Epithelial cell of prostate (primary cell): ENCODE measurements at regions not wholly inside any gene's neighbourhood (a gene's known extent, or its start where the extent isn't known, plus 50 kb on each side); places are given as distances from the start of the nearest gene placed in this dataset.
A peak's percentile ranks its signal among the peaks of the same experiment; 100 is the strongest.
"Not testable (repeated sequence)": the region's sequence is repeated elsewhere in the genome, so short reads cannot be mapped to it uniquely, and the experiment has no call there.

Source experiments
- DNase-seq: peaks from one replicate; pipeline ENCODE4 v3.0.0-alpha.2; 2011; ENCODE audit warnings: low read depth, low spot score
- H3K27ac ChIP-seq: fragments of 450-650 bp; 2 replicates; pipeline ENCODE4 v1.5.1; 2017; ENCODE audit warnings: mild to moderate bottlenecking

GRCh38 chr7:149334930-149335329, 72.9 kb downstream of the ZNF783 start:
- DNase-seq: no peak
- no peak overlapping the region for H3K27ac ChIP-seq

GRCh38 chr7:149348758-149349369, 86.9 kb downstream of the ZNF783 start:
- no peak for DNase-seq
- no peak overlapping the region for H3K27ac ChIP-seq

- no peak for DNase-seq
- H3K27ac ChIP-seq: no peak overlapping the region
Measured at GRCh38 chr7:149353739-149354504, 91.9 kb downstream of the ZNF783 start.

- not testable (repeated sequence) for DNase-seq, H3K27ac ChIP-seq
Measured at GRCh38 chr7:149355035-149355389, 93.0 kb downstream of the ZNF783 start.

GRCh38 chr7:149355390-149356048, 93.5 kb downstream of the ZNF783 start:
- H3K27ac ChIP-seq: no peak overlapping the region
- DNase-seq: peak; percentile 72

GRCh38 chr7:149362696-149363095, 98.2 kb downstream of the ZNF777 start:
- DNase-seq: no peak
- H3K27ac ChIP-seq: no peak overlapping the region

GRCh38 chr7:149367418-149368180, 93.3 kb downstream of the ZNF777 start:
- H3K27ac ChIP-seq: no peak overlapping the region
- DNase-seq: no peak

GRCh38 chr7:149369497-149369896, 91.4 kb downstream of the ZNF777 start:
- DNase-seq: peak; percentile 20
- no peak overlapping the region for H3K27ac ChIP-seq

GRCh38 chr7:149370790-149371189, 90.1 kb downstream of the ZNF777 start:
- H3K27ac ChIP-seq: no peak overlapping the region
- DNase-seq: no peak

GRCh38 chr7:149373089-149373488, 87.8 kb downstream of the ZNF777 start:
- no peak for DNase-seq
- no peak overlapping the region for H3K27ac ChIP-seq

GRCh38 chr7:149375234-149376008, 85.4 kb downstream of the ZNF777 start:
- H3K27ac ChIP-seq: no peak overlapping the region
- DNase-seq: no peak

GRCh38 chr7:149377386-149377785, 83.5 kb downstream of the ZNF777 start:
- DNase-seq: no peak
- no peak overlapping the region for H3K27ac ChIP-seq

- no peak for DNase-seq
- H3K27ac ChIP-seq: no peak overlapping the region
Measured at GRCh38 chr7:149379625-149380024, 81.2 kb downstream of the ZNF777 start.

GRCh38 chr7:149381245-149381644, 79.6 kb downstream of the ZNF777 start:
- no peak for DNase-seq
- H3K27ac ChIP-seq: no peak overlapping the region
